ENCODE measurements at regions not wholly inside any gene's neighbourhood (a gene's known extent, or its start where the extent isn't known, plus 50 kb on each side); places are given as distances from the start of the nearest gene placed in this dataset.
A peak's percentile ranks its signal among the peaks of the same experiment; 100 is the strongest.

DNA sequence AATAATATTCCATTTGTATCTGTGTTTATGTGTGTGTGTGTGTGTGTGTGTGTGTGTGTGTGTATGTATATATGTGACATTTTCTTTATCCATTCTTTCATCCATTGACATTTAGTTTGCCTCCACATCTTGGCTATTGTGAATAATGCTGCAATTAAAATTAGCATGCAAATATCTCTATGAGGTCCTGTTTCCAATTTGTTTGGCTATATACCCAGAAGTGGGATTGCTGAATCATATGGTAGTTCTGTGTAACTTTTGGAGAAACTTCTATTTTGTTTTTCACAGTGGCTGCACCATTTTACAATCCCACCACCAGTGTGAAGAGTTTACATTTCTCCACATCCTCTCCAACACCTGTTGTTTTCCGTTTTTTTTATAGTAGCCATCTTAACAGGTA is 53.1 kb downstream of the CH25H start:
- no peak for DNase-seq

DNA sequence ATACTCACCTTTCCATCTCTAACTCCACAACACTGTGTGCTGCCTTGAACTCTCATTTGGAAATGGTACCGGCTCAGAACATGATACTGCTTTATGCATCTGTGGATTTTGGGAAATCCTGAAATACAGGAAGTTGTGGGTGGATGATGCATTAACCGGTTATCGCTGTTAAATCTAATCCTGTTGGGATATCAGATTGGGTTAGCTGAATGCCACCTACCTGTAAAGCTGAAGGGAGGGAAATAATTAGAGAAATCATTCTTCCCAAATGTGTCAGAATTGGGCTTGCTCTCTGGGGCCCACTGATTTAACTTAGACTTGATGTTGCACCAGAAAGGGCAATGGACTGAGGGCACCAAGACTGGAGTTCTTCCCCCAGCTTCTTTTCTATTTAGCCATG is 54.0 kb downstream of the CH25H start:
- DNase-seq: no peak

DNA sequence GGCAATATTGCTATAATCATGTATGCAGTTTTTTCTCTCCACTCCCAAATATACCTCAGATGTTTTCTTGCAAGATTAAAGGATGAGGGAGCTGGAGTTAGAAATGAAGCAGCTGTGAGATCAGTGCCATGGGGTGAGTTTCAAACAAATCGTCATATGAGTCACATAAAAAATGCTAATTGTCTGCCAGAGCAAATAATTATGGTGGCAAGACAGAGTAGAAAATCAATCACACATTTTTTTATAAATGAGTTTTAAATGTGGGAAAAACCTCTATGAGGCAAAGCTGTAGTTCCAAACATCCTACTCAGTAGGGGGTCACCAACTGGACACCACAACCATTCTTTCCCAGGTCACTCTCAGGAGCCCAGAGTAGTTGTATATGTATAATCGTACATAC is 55.3 kb downstream of the CH25H start:
- peak; percentile 41 for DNase-seq

DNA sequence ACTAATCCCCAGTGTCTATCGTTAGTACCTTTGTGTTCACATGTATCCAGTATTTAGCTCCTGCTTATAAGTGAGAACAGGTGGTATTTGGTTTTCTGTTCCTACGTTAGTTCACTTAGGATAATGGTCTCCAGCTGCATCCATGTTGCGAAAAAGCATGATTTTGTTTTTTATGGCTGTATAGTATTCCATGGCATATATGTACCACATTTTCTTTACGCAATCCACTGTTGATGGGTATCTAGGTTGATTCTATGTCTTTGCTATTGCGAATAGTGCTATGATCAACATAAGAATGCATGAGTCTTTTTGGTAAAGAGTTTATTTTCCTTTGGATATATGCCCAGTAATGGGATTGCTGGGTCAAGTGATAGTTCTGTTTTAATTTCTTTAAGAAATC is 59.1 kb downstream of the CH25H start:
- no peak for DNase-seq

DNA sequence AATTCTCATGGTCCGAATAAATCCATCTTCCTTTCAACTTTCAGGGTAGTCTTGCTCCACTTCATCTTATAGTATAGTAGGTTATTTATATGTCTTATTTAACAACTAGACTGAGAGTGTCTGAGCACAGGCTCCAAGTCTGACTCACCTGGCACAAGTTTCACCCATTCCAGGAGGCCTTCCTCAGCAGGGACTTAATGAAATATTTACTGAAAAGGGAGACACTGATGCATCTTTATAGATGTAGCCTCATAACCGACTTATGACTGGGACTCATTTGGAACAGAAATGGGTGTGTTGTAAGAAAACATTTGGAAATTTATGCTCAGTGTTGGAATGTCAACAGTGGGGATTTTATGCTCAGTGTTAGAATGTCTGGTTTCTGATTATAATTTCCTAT is 59.9 kb downstream of the CH25H start:
- peak; percentile 80 for DNase-seq

DNA sequence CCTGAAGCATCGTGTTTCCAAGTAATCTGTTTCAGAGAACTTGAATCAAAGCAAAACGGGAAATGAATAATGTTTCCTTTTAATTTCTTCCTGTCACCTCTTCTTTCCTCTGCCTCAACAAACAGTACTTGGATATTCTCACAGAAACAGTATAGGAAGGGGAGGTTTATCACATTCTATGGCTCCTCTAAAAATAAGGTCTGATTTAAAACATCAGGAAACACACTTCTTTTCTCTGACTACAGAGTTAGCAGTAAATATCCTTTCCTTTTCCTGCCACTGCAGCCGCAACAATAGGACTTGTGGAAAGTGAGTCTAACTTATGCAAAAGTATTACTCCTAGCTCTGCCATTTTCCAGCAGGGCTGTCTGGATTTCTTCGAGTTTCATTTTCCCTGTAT is 62.3 kb downstream of the CH25H start:
- no peak for DNase-seq

DNA sequence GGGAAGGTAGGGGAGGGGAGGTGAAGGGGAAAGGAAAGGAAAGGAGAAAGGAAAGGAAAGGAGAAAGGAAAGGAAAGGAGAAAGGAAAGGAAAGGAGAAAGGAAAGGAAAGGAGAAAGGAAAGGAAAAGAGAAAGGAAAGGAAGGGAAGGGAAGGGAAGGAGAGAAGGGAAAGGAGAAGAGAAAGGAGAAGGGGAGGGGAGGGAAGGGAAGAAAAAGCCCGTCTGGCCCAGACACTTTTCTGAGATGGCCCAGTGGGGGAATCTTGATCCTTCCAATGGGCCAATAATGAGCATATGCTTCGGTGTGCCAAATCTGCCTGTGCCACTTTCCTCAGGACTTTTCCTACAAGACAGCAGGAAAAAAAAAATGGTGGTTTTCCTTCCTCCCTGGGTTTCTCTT is 64.5 kb downstream of the CH25H start:
- no peak for DNase-seq

DNA sequence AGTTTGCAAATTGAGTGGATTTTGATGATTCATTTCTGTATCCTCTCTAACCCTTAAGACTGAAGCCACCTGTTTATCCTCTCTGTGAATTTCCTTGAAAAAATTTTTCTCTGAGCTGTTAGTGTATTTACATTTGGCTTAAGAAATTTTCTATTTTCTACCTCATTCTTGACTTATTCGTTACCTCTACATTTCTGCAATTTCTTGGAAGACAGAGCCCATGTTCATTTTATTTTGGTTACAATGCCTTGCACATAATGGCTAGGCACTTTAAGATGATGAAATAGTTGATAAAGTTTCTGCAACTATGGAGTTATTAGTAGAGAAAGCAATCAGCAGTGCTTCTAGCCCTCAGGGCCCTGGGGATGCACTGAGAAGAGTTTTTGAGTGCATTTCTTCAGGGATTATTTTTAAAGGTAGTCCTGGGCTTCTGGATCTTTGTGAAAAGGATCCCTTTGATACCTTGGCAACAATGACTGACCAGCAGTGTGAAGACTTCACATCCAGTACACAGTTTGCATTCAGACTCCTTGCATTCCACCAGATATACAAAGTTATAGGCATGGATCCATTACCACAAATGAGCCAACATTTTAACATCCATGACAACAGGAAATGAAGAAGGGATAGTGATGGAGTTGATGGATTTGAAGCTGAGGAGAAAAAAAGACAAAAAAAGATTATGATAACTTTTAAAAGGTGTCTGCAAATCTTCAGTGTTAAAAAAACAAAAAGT is 68.2 kb downstream of the CH25H start:
- peak; percentile 63 for DNase-seq

DNA sequence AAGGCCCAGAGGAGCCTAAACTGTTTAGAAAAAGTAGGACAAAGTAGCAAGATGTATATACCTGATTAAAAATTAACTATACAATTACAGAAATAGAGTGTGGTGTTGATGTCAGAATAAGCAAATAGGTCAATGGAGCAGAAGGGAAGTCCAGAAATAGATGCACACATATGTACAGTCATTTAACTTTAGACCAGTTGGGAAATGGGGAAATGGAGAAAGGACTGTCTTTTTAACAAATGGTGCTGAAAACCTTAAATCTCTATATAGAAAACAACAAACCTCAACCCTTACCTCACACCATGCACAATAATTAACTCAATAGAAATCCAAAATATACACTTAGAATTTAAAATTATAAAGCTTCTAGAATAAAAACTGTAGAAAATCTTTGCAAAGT is 72.2 kb downstream of the CH25H start:
- DNase-seq: no peak

DNA sequence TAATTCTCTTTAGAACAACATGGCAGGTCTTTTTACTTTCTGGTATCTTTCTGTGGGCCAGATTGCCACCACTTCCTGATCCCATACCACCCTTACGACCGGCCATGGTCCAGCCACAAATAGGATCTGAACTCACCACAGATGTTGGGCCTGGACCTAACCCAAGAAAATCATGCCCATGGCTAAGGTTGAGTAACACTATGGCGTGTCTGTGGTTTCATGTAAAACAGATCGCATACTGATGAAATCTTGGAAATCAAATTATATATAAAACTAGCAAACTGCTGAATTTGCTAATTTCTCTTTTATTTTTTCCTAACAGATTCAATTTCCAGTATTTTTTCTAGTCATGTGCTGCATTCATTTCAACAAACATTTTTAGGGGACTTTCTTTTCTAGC is 77.2 kb downstream of the CH25H start:
- DNase-seq: peak; percentile 88

DNA sequence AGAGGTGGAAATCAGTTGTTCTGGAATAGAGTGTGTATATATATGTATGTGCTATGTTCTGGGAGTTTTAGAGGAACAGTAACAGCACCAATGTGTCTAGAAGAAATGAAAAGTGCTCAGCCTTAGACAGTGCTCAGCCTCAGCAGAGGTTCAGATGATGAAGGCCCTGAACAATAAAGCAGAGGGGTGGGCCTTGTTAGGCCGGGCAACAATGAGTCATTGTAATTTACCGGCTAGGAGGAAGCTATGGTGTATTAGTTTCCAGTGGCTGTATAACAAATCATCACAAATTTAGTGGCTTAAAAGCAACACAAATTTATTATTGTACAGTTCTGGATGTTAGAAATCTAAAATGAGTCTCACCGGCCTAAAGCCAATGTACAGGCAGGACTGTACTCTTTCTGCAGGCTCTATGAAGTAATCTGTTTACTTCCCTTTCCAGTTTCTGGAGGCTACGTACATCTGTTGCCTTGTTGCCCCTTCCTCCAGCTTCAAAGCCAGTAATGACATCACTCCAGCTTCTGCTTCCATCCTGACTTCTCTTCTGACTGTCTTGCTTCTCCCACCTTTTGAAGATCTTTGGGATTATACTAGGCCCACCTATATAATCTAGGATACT is 84.6 kb downstream of the CH25H start:
- DNase-seq: no peak

DNA sequence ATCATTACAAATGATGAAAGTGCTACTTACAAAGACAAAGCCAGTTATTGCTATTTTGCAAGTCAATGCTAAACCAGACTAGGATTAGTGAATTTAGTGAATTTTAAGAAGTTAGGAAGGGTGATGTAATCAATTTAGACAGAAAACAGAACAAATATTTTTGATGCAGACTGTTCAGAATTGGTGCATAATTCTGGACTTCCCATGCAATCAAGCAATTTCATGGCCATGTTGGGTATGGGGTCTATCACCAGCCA is 85.4 kb downstream of the CH25H start:
- DNase-seq: no peak

DNA sequence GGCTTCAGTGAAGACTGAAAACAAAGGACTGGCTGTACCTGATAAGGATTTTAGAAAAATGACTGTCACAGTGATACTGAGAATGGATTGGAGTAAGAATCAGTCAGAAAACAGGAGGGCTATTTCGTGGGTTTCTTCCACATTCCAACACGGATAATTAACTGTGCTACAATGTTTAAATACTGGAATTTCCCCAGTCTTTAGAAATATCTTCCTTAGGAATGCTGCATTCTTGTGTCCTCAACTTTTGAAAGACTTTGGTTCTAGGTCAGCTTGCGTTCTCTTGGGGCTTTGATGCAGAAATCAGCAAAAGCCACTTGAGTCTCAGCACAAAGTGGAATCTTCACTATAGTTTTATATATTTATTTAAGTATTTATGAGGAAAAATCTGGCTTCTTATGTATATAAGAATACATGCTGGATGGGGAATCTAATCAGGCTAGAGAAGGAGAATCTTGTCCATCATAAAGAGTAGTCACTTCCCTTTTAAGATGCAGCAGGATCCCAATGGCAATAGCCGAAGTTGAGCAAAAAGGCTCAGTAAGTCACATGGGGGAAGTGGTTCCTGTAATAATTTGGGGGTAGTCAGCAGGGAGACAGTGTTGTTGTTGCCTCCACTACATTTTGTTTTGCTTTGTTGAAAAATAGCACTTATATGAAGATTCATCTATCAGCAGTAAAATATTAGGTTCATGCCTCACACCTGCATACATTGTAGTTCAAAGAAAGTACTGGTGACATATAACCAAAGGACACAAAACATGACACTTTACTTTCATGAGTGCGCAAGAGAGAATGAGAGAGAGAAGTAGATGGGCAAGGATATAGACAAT is 86.0 kb downstream of the CH25H start:
- DNase-seq: no peak

DNA sequence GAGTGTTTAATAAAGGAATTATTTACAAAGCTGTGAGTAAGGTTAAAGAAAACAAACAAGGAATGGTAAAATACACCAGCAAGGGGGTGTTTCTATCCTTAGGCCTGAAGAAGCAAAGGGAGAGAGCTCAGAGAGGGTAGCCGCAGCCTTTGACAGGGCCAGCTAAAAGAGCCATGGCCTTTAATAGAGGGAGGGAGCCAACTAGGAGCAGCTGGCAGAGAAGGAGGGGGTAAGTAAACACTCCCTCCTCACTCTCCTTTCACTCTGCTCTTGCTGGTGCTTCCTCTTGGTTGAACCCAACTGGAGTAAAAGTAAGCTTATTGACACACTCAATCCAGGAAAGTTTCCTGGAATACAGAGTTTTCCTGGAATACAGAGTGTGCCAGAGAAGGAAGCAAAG is 87.5 kb downstream of the CH25H start:
- no peak for DNase-seq

DNA sequence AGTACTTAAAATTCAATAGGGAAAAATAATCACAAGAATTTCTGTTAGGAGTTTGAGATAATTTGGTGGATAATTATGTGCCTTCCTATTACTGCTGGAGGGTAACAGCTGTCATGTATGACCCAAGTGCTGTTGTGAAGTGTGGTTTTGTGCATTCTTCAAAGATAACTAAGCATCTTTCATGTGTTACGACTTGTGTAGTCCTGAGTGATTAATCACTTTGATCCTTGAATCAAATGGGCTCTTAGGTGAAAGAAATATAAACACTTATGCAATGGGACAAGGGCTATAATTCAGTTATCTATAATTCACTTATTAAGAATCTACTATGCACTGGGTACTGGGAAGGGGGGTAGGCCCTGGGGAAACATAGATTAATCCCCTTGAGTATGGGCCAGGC is 89.0 kb downstream of the CH25H start:
- DNase-seq: peak; percentile 89

DNA sequence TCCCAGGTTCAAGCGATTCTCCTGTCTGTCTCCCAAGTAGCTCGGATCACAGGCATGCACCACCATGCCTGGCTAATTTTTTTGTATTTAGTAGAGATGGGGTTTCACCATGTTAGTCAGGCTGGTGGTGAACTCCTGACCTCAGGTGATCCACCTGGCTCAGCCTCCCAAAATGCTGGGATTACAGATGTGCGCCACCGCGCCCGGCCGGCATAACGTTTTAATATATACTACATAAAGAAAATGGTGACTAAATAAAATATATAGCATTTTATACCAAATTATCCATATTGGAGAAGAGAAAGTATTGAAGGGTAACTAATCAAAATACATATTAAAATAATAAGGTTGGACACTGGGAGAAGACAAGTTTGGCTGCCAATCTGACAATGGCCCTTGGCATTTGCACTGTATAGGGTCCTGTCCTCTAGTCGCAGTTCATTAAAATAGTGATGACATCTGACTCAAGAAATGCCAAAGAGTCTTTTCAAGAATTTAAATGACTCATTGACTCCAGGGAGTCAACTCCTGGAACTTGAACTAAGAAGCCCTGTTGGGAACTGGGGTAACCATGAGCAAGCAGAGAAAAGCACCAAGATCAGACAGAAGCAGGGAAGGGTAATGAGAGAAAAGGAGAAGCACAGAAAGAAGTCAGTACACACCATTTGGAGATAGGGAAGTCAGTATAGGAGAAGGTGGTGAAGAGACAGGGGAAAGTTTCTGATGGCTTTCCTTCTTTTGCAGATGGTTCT is 91.1 kb downstream of the CH25H start:
- peak; percentile 78 for DNase-seq

DNA sequence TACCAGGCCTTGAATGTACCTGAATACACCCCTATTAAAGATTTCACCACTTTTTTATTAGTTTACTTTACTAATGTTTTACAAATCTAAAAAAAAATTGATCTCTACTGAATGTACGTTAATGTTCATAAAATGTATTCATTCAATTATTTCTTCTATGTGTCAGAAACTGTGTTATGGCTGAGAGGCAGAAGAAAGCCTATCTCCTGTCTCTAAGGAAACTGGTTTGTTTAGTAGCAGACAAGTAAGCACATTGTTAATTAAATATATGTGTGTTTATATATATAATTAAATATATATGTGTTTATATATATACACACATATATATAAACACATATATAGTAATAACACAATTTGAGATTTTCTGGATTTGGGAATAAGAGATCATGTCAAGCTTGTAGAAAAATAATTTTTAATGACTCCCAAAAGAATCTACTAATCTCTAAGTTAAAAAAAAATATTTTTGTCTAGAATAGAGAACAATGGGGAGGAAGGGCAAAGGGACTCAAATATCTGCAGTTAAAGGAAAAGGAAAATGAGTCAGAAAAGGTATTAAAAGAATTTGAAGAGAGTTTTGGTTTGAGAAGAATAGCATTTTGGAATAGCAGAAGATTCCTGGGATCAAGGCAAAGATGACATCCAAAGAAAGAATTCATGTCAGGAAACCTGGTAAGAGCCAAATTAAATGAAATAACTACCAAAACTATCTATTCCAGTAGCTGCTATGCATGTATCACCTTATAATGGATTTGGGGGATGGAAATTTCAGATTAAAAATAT is 92.1 kb downstream of the CH25H start:
- DNase-seq: no peak

DNA sequence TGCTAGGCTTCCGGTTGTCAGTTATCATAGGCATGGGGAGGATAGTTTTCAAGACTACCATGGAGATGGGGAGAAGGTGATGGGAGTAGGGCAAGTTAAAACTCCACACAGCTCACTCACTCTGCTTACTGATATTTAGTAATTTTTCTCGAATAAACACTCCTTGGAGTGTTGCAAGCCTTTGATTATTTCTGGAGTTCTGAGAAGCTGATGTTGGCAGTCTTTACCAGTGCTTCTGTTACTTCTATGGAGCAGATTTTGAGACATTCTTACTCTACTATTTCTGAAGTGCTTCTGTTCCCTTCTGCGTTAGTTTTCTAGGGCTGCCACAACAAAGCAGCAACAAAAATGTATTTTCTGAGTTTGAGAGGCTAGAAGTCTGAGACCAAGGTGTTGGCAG is 104.4 kb downstream of the CH25H start:
- DNase-seq: no peak

DNA sequence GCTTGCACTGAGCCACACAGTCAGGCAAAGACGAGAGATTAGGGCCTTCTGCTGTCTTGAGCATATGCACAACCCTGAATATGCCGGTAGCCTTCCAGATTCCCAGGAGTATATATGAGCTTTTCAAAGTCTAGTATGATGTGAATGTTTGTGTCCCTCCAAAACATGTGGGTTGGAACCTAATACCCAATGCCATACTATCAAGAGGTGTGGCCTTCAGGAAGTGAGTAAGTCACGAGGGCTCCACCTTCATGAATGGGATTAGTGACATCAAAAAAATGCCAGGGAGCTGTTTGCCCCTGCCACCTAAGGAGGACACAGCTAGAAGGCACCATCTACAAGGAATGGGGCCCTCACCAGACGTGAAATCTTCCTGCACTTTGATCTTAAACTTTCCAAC is 105.2 kb downstream of the CH25H start:
- no peak for DNase-seq

DNA sequence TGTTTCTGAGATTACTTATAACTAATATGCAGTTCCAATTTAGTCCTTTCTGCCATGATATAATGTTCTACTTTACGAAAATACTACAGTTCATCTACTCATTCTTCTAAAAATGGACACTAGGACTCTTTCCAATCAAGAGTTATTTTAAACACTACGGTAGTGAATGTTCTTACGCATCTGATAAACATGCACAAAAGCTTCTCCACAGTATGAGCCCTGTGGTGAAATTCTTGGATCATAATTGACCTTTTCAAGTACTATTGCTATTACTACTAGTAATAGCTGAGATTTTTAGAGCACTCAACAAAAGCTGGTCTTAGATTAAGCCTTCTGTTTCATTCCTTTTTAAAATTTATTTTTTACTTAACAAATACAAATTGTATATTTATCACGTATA is 106.4 kb downstream of the CH25H start:
- peak; percentile 91 for DNase-seq

DNA sequence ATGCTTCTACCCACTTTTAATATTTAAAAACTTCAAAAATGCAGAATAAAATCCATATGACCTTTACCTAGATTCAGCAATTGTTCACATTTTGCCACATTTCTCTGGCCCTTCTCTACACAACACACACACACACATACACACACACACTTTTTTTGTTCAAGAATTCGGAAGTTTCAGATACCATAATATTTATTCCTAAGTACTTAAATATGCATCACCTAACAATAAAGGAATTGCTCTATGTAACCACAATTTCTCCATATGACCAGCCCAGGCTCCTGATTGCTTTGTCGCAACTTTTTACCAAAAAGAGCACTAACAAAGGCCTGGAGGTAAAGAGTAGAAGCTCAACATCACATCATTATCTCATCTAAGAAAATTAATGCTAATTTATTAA is 106.6 kb downstream of the FAS start:
- DNase-seq: no peak

DNA sequence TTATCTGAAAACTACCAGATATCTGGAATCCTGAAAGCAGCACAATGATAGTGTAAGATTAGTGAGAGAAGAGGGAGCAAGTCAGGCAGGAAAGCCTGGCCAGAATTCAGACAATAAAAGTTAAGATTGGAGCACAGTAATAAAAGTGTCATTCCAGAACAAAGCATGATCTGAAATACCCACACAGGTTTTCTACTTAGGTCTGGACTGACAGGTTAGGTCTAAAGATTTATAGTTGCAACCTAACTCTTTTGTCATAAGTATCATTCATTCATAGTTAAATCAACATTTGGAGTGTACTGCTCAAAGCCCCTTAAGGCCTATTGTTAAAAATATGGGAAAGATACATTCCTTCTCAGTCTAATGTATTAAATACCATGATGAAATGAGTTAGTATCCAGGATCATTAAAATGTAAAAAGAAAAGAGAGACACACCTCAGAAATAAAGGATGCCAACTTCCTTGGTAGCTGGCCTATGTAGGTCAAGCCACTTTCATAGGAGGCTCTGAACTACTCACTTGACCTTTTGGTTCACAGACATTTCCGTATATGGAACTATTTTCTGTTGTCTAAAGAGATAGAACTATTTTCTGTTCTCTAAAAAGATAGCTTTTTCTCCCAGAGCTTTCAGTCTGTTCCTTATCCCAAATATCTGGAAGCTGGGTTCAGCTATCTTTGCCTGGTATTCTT is 105.2 kb downstream of the FAS start:
- DNase-seq: no peak
